ENCODE measurements at regions not wholly inside any gene's neighbourhood (a gene's known extent, or its start where the extent isn't known, plus 50 kb on each side); places are given as distances from the start of the nearest gene placed in this dataset.

GRCh38 chr3:41064070-41064469 lies 135.2 kb upstream of the CTNNB1 start:
- intact Hi-C loops (cut with micrococcal nuclease): no loop called here
- 88% methylated on average over 1 of the region's 1 CpG for WGBS (ENCODE audit: insufficient coverage)
- H3K27me3 ChIP-seq (ENCODE audit: control insufficient read depth, insufficient read depth, low read length): no peaks in the 10 kb centered on the region
- no peak overlapping the region for H3K27ac Mint-ChIP-seq
- H3K4me1 Mint-ChIP-seq: no peaks in the 10 kb centered on the region
- no peaks in the 10 kb centered on the region for H3K9me3 ChIP-seq (ENCODE audit: control insufficient read depth, insufficient read depth, low read length)
- H3K4me1 ChIP-seq (ENCODE audit: control insufficient read depth, insufficient read depth, low read length): no peaks in the 10 kb centered on the region
- TF ChIP-seq CTCF (IDR thresholded peaks at IDR 0.05): no peak
- H3K4me3 Mint-ChIP-seq: no peak overlapping the region
- no peaks in the 10 kb centered on the region for H3K9me3 Mint-ChIP-seq
- no peak for ATAC-seq
- no peak overlapping the region for H3K4me3 ChIP-seq (ENCODE audit: low read length)
- H3K27ac ChIP-seq (ENCODE audit: low read length): no peak overlapping the region
- H3K27me3 Mint-ChIP-seq (ENCODE audit: low read depth in 2 of 2): peaks cover 3 to 34% of the 10 kb centered on the region in 2 donors
- no peak for DNase-seq
- no peaks in the 10 kb centered on the region for H3K36me3 ChIP-seq (ENCODE audit: control insufficient read depth, insufficient read depth, low read length)
- no peaks in the 10 kb centered on the region for H3K36me3 Mint-ChIP-seq

GRCh38 chr3:41064526-41064925 lies 134.8 kb upstream of the CTNNB1 start:
- Mint-ChIP-seq H3K4me3 (no peak overlapping the region), H3K27ac (no peak overlapping the region), H3K4me1 (no peaks in the 10 kb centered on the region), H3K36me3 (no peaks in the 10 kb centered on the region), H3K9me3 (no peaks in the 10 kb centered on the region), H3K27me3 (ENCODE audit: low read depth in 2 of 2) (peaks cover 3 to 30% of the 10 kb centered on the region in 2 donors)
- intact Hi-C loops (cut with micrococcal nuclease): no loop called here
- H3K27me3 ChIP-seq (ENCODE audit: control insufficient read depth, insufficient read depth, low read length): no peaks in the 10 kb centered on the region
- H3K36me3 ChIP-seq (ENCODE audit: control insufficient read depth, insufficient read depth, low read length): no peaks in the 10 kb centered on the region
- 62% methylated on average over 2 of the region's 2 CpGs for WGBS (ENCODE audit: insufficient coverage)
- no peak overlapping the region for H3K27ac ChIP-seq (ENCODE audit: low read length)
- ATAC-seq: no peak
- no peaks in the 10 kb centered on the region for H3K4me1 ChIP-seq (ENCODE audit: control insufficient read depth, insufficient read depth, low read length)
- no peak for TF ChIP-seq CTCF (IDR thresholded peaks at IDR 0.05)
- no peak overlapping the region for H3K4me3 ChIP-seq (ENCODE audit: low read length)
- H3K9me3 ChIP-seq (ENCODE audit: control insufficient read depth, insufficient read depth, low read length): no peaks in the 10 kb centered on the region
- DNase-seq: no peak

DNA sequence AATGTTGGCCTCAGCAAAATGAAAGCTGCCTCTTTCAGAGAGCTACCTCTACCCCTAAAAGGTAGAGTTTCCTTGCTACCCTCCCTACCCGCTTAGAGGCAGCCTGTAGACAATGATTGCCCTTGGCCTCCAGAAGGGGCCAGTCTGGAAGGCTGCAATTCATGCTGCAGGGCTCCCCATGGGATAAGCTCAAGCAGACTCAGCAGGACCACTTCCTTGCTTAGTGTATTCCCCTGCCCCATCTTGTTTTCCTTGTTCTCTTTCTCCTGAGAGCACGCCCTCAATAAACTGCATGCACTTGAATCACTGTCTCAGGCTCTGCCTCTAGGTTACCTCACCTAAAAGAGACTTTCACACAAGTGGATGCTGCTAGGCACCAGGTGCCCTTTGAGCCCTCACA lies 134.0 kb upstream of the CTNNB1 start:
- no peak for TF ChIP-seq CTCF (IDR thresholded peaks at IDR 0.05)
- H3K36me3 Mint-ChIP-seq: no peaks in the 10 kb centered on the region
- no peak overlapping the region for H3K27ac Mint-ChIP-seq
- Histone ChIP-seq H3K9me3 (ENCODE audit: control insufficient read depth, insufficient read depth, low read length) (no peaks in the 10 kb centered on the region), H3K36me3 (ENCODE audit: control insufficient read depth, insufficient read depth, low read length) (no peaks in the 10 kb centered on the region), H3K4me3 (ENCODE audit: low read length) (no peak overlapping the region), H3K27me3 (ENCODE audit: control insufficient read depth, insufficient read depth, low read length) (no peaks in the 10 kb centered on the region), H3K27ac (ENCODE audit: low read length) (no peak overlapping the region), H3K4me1 (ENCODE audit: control insufficient read depth, insufficient read depth, low read length) (no peaks in the 10 kb centered on the region)
- ATAC-seq (no peak), DNase-seq (no peak)
- H3K4me3 Mint-ChIP-seq: no peak overlapping the region
- peaks cover 1 to 23% of the 10 kb centered on the region in 2 donors for H3K27me3 Mint-ChIP-seq (ENCODE audit: low read depth in 2 of 2)
- H3K9me3 Mint-ChIP-seq: no peaks in the 10 kb centered on the region
- intact Hi-C loops (cut with micrococcal nuclease): no loop called here
- WGBS (ENCODE audit: insufficient coverage): 92% methylated on average over 2 of the region's 2 CpGs
- no peaks in the 10 kb centered on the region for H3K4me1 Mint-ChIP-seq

- ATAC-seq: no peak
Measured at GRCh38 chr3:41073190-41073589, 126.1 kb upstream of the CTNNB1 start.

More at GRCh38 chr3:41073190-41073589, 126.1 kb upstream of the CTNNB1 start:
- no peaks in the 10 kb centered on the region for H3K9me3 ChIP-seq (ENCODE audit: control insufficient read depth, insufficient read depth, low read length)
- no peak overlapping the region for H3K27ac Mint-ChIP-seq
- WGBS (ENCODE audit: insufficient coverage): 96% methylated on average over 5 of the region's 5 CpGs
- no peak for DNase-seq
- H3K4me1 Mint-ChIP-seq: no peaks in the 10 kb centered on the region
- no peak overlapping the region for H3K4me3 ChIP-seq (ENCODE audit: low read length)
- no peaks in the 10 kb centered on the region for H3K4me1 ChIP-seq (ENCODE audit: control insufficient read depth, insufficient read depth, low read length)
- no peaks in the 10 kb centered on the region for H3K36me3 Mint-ChIP-seq
- H3K27me3 ChIP-seq (ENCODE audit: control insufficient read depth, insufficient read depth, low read length): no peaks in the 10 kb centered on the region
- intact Hi-C loops (cut with micrococcal nuclease): no loop called here
- H3K4me3 Mint-ChIP-seq: no peak overlapping the region
- no peaks in the 10 kb centered on the region for H3K36me3 ChIP-seq (ENCODE audit: control insufficient read depth, insufficient read depth, low read length)
- H3K27me3 Mint-ChIP-seq (ENCODE audit: low read depth in 2 of 2): peaks cover 5 to 7% of the 10 kb centered on the region in 2 donors
- no peak for TF ChIP-seq CTCF (IDR thresholded peaks at IDR 0.05)
- no peak overlapping the region for H3K27ac ChIP-seq (ENCODE audit: low read length)
- no peaks in the 10 kb centered on the region for H3K9me3 Mint-ChIP-seq

Measured in natural killer cell (primary cell).